ENCODE measurements at regions not wholly inside any gene's neighbourhood (a gene's known extent, or its start where the extent isn't known, plus 50 kb on each side); places are given as distances from the start of the nearest gene placed in this dataset.

DNA sequence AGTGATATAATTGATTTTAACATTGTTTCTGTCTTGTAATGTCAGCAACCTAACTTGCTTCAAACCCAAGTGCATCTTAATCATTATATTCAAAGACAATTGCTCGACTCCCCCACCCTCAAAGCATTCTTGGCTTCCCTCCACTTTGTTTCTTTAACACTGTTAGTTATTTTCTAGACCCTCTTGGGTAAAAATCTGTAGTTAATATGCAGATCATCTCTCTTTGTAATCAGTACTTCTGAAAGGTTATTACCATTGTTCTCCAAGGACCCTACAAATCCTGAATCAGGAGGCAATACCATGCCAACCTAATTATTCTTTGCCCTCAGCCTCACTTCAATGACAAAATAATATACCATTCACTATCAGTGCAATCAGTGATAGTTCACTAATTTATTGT is 1075.7 kb downstream of the AMY1C start:
- Mint-ChIP-seq H3K36me3 (ENCODE audit: low read depth) (no peaks in the 10 kb centered on the region), H3K27me3 (no peaks in the 10 kb centered on the region), H3K9me3 (peaks cover 11% of the 10 kb centered on the region), H3K4me3 (no peak overlapping the region), H3K4me1 (no peaks in the 10 kb centered on the region), H3K27ac (no peak overlapping the region)
- no peak for DNase-seq
- ATAC-seq: no peak

GRCh38 chr1:104830534-104830933 is 1080.8 kb downstream of the AMY1C start:
- no peaks in the 10 kb centered on the region for H3K27me3 Mint-ChIP-seq
- no peak for ATAC-seq
- no peak overlapping the region for H3K4me3 Mint-ChIP-seq
- no peaks in the 10 kb centered on the region for H3K4me1 Mint-ChIP-seq
- H3K36me3 Mint-ChIP-seq (ENCODE audit: low read depth): no peaks in the 10 kb centered on the region
- no peak overlapping the region for H3K27ac Mint-ChIP-seq
- H3K9me3 Mint-ChIP-seq: peaks cover 22% of the 10 kb centered on the region
- DNase-seq: no peak

DNA sequence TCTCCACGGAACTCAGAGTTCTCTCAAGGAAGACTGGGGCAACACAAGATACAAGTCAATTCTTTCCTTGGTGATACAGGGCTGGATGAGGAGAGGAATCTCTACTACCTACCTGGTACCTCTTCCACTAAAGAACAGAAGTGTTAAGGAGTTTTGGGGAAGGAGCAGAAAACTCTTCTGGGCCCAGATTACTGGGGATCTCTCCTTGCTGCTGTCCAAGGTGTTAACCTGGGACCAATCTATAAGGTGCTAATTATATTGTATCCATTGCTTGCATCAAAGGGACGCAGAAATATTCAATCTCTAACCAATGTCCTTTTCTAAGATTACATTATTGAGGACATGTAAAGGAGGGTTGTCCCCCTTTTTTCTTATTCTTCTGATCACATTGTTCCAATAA is 1102.5 kb downstream of the AMY1C start:
- Mint-ChIP-seq H3K27ac (no peak overlapping the region), H3K4me1 (no peaks in the 10 kb centered on the region), H3K27me3 (no peaks in the 10 kb centered on the region), H3K9me3 (peaks cover 4% of the 10 kb centered on the region), H3K4me3 (no peak overlapping the region), H3K36me3 (ENCODE audit: low read depth) (no peaks in the 10 kb centered on the region)
- DNase-seq: no peak
- no peak for ATAC-seq

- no peak overlapping the region for H3K27ac Mint-ChIP-seq
- H3K9me3 Mint-ChIP-seq: peaks cover 7% of the 10 kb centered on the region
- H3K4me1 Mint-ChIP-seq: no peaks in the 10 kb centered on the region
- no peak overlapping the region for H3K4me3 Mint-ChIP-seq
- DNase-seq (no peak), ATAC-seq (no peak)
- no peaks in the 10 kb centered on the region for H3K36me3 Mint-ChIP-seq (ENCODE audit: low read depth)
- no peaks in the 10 kb centered on the region for H3K27me3 Mint-ChIP-seq
These were observed 1103.6 kb downstream of the AMY1C start for GRCh38 chr1:104853276-104853675.

DNA sequence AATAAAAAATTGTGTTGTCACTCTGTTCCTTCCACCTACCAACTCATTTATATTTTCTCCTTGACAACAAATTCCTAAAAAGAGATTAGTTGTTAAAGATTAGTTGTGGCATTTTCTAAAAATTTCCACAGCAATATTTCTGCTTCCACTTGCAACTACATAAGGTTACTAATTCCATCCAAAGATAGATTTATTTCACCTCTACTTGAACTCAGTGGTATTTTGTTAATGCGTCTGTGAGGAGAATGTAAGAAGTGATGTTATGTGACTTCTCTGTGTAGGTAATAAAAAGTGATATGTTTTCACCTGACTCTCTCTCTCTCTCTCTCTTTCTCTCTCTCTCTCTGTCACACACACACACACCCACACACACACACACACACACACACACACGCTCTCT is 1104.8 kb downstream of the AMY1C start:
- H3K9me3 Mint-ChIP-seq: peaks cover 10% of the 10 kb centered on the region

GRCh38 chr1:104855550-104855949 is 1105.9 kb downstream of the AMY1C start:
- H3K36me3 Mint-ChIP-seq (ENCODE audit: low read depth): no peaks in the 10 kb centered on the region

More for the DNA sequence above, 1104.8 kb downstream of the AMY1C start:
- ATAC-seq (no peak), DNase-seq (no peak)
- H3K27ac Mint-ChIP-seq: no peak overlapping the region
- no peaks in the 10 kb centered on the region for H3K4me1 Mint-ChIP-seq
- H3K27me3 Mint-ChIP-seq: no peaks in the 10 kb centered on the region
- H3K4me3 Mint-ChIP-seq: no peak overlapping the region
- no peaks in the 10 kb centered on the region for H3K36me3 Mint-ChIP-seq (ENCODE audit: low read depth)

GRCh38 chr1:104856091-104856490 is 1106.4 kb downstream of the AMY1C start:
- Mint-ChIP-seq H3K9me3 (peaks cover 14% of the 10 kb centered on the region), H3K4me1 (no peaks in the 10 kb centered on the region), H3K36me3 (ENCODE audit: low read depth) (no peaks in the 10 kb centered on the region), H3K27me3 (no peaks in the 10 kb centered on the region), H3K27ac (no peak overlapping the region), H3K4me3 (no peak overlapping the region)
- ATAC-seq: no peak
- DNase-seq: no peak

More at GRCh38 chr1:104855550-104855949, 1105.9 kb downstream of the AMY1C start:
- no peaks in the 10 kb centered on the region for H3K27me3 Mint-ChIP-seq
- peaks cover 14% of the 10 kb centered on the region for H3K9me3 Mint-ChIP-seq
- ATAC-seq: no peak
- H3K4me1 Mint-ChIP-seq: no peaks in the 10 kb centered on the region
- no peak for DNase-seq
- H3K27ac Mint-ChIP-seq: no peak overlapping the region
- no peak overlapping the region for H3K4me3 Mint-ChIP-seq

DNA sequence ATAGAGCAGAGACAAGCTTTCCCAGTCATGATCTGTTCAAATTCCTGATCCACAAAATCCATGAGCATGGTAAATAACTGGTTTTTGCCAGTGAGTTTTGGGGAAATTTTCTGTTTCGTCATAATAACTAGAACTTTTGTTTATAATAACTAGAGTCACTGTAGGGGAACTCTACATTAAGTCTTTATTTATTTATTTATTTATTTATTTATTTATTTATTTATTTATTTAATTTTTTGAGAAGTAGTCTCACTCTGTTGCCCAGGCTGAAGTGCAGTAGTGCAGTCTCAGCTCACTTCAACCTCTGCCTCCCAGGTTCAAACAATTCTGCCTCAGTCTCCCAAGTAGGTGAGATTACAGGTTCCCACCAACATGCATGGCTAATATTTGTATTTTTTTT is 1106.8 kb downstream of the AMY1C start:
- no peaks in the 10 kb centered on the region for H3K27me3 Mint-ChIP-seq
- H3K4me1 Mint-ChIP-seq: no peaks in the 10 kb centered on the region
- H3K27ac Mint-ChIP-seq: no peak overlapping the region
- H3K4me3 Mint-ChIP-seq: no peak overlapping the region
- H3K36me3 Mint-ChIP-seq (ENCODE audit: low read depth): no peaks in the 10 kb centered on the region
- ATAC-seq: no peak
- H3K9me3 Mint-ChIP-seq: peaks cover 14% of the 10 kb centered on the region
- no peak for DNase-seq

DNA sequence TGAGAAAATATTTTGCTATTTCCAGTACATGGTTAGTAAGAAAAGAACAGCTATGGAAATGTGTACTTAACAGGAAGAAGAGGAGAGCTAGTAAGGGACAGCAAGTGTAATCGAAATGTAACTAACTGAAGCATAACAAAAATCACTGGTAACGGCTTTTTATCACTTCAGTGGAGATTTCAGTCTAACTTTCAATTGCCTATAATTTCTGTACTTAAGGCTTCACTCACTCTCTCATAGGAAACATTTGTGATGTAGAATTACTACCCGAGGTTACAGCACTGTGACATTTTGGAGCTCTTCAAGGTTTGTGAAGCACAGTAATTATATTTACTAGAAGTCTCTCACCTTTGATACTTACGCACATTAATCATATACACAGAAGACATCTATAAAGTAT is 1119.1 kb downstream of the AMY1C start:
- H3K4me1 Mint-ChIP-seq: no peaks in the 10 kb centered on the region
- H3K27ac Mint-ChIP-seq: no peak overlapping the region
- no peak overlapping the region for H3K4me3 Mint-ChIP-seq
- no peaks in the 10 kb centered on the region for H3K27me3 Mint-ChIP-seq
- DNase-seq: no peak
- ATAC-seq: no peak
- H3K9me3 Mint-ChIP-seq: peaks cover 8% of the 10 kb centered on the region
- no peaks in the 10 kb centered on the region for H3K36me3 Mint-ChIP-seq (ENCODE audit: low read depth)

- ATAC-seq (no peak), DNase-seq (no peak)
- no peak overlapping the region for H3K4me3 Mint-ChIP-seq
- no peaks in the 10 kb centered on the region for H3K4me1 Mint-ChIP-seq
- H3K9me3 Mint-ChIP-seq: peaks cover 8% of the 10 kb centered on the region
- H3K27me3 Mint-ChIP-seq: no peaks in the 10 kb centered on the region
- H3K36me3 Mint-ChIP-seq (ENCODE audit: low read depth): no peaks in the 10 kb centered on the region
- H3K27ac Mint-ChIP-seq: no peak overlapping the region
These were observed 1124.3 kb downstream of the AMY1C start for GRCh38 chr1:104874044-104874443.

GRCh38 chr1:104878203-104878909 is 1128.7 kb downstream of the AMY1C start:
- no peak overlapping the region for H3K4me3 Mint-ChIP-seq
- DNase-seq (no peak), ATAC-seq (no peak)
- H3K27me3 Mint-ChIP-seq: no peaks in the 10 kb centered on the region
- H3K4me1 Mint-ChIP-seq: no peaks in the 10 kb centered on the region
- no peaks in the 10 kb centered on the region for H3K36me3 Mint-ChIP-seq (ENCODE audit: low read depth)
- H3K9me3 Mint-ChIP-seq: peaks cover 12% of the 10 kb centered on the region
- H3K27ac Mint-ChIP-seq: no peak overlapping the region

GRCh38 chr1:104884939-104885338 is 1135.2 kb downstream of the AMY1C start:
- Mint-ChIP-seq H3K36me3 (ENCODE audit: low read depth) (no peaks in the 10 kb centered on the region), H3K9me3 (peaks cover 19% of the 10 kb centered on the region), H3K27me3 (no peaks in the 10 kb centered on the region), H3K4me1 (no peaks in the 10 kb centered on the region), H3K4me3 (no peak overlapping the region), H3K27ac (no peak overlapping the region)
- ATAC-seq (no peak), DNase-seq (no peak)

GRCh38 chr1:104905322-104905721 is 1155.6 kb downstream of the AMY1C start:
- Mint-ChIP-seq H3K27me3 (no peaks in the 10 kb centered on the region), H3K4me1 (no peaks in the 10 kb centered on the region), H3K36me3 (ENCODE audit: low read depth) (no peaks in the 10 kb centered on the region), H3K4me3 (no peak overlapping the region), H3K9me3 (peaks cover 19% of the 10 kb centered on the region), H3K27ac (no peak overlapping the region)
- DNase-seq (no peak), ATAC-seq (no peak)

- H3K4me3 Mint-ChIP-seq: no peak overlapping the region
- no peak for ATAC-seq
- H3K27me3 Mint-ChIP-seq: no peaks in the 10 kb centered on the region
These were observed 1156.4 kb downstream of the AMY1C start for GRCh38 chr1:104906141-104906540.

GRCh38 chr1:104919188-104919587 is 1169.5 kb downstream of the AMY1C start:
- Mint-ChIP-seq H3K36me3 (ENCODE audit: low read depth) (no peaks in the 10 kb centered on the region), H3K9me3 (peaks cover 26% of the 10 kb centered on the region), H3K27ac (no peak overlapping the region), H3K4me1 (no peaks in the 10 kb centered on the region), H3K4me3 (no peak overlapping the region), H3K27me3 (no peaks in the 10 kb centered on the region)
- no peak for DNase-seq
- ATAC-seq: no peak

More at GRCh38 chr1:104906141-104906540, 1156.4 kb downstream of the AMY1C start:
- Mint-ChIP-seq H3K27ac (no peak overlapping the region), H3K4me1 (no peaks in the 10 kb centered on the region), H3K36me3 (ENCODE audit: low read depth) (no peaks in the 10 kb centered on the region), H3K9me3 (peaks cover 19% of the 10 kb centered on the region)
- no peak for DNase-seq

- H3K27ac Mint-ChIP-seq: no peak overlapping the region
These were observed 1171.8 kb downstream of the AMY1C start for GRCh38 chr1:104921525-104921924.

More at GRCh38 chr1:104921525-104921924, 1171.8 kb downstream of the AMY1C start:
- DNase-seq (no peak), ATAC-seq (no peak)
- H3K9me3 Mint-ChIP-seq: peaks cover 25% of the 10 kb centered on the region
- H3K36me3 Mint-ChIP-seq (ENCODE audit: low read depth): peaks cover 1% of the 10 kb centered on the region
- H3K4me1 Mint-ChIP-seq: no peaks in the 10 kb centered on the region
- no peak overlapping the region for H3K4me3 Mint-ChIP-seq
- no peaks in the 10 kb centered on the region for H3K27me3 Mint-ChIP-seq
